Hippocampal formation (tissue), 2 donors: ENCODE measurements at regions not wholly inside any gene's neighbourhood (a gene's known extent, or its start where the extent isn't known, plus 50 kb on each side); places are given as distances from the start of the nearest gene placed in this dataset.
"Not testable (repeated sequence)": the region's sequence is repeated elsewhere in the genome, so short reads cannot be mapped to it uniquely, and the experiment has no call there.

Source experiments
- DNase-seq, 2 donors: peaks; one replicate each; lab custom pipeline; 2025; lab: John Stamatoyannopoulos, UW

DNA sequence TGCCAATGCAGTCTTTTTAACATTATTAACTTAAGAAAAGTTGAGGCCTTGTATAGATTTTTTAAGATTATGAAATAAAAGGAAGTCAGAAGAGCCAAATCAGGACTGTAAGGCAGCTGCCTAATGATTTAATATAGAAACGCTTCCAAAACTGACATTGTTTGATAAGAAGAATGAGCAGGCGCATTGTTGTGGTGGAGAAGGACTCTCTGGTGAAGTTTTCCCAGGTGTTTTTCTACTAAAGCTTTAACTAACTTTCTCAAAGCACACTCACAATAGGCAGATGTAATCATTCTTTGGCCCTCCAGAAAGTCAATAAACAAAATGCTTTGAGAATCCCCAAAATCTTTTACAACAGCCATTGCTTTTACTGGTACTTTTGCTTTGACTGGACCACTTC is 288.6 kb upstream of the FIGN start:
- DNase-seq, result no peak

DNA sequence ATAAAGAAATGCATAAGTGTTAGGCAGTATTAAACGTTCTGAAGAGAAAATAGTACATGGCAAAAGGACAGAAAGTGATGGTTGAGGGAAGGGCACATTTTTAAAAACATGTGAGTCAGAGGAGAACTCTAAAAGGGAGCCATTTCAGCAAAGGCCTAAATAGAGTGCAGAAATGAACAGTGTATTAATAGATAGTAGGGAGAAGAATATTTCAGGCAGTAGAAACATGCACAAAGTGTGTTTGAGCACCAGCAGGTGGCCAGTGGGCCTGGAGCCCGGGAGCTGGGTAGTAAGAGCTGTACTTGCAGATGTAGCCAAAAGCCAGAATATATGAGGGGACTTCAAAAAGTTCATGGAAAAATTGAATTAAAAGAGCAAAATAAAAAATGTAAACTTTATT is 288.1 kb upstream of the FIGN start:
- DNase-seq, result peak in 1 of 2 donors; percentile 24

DNA sequence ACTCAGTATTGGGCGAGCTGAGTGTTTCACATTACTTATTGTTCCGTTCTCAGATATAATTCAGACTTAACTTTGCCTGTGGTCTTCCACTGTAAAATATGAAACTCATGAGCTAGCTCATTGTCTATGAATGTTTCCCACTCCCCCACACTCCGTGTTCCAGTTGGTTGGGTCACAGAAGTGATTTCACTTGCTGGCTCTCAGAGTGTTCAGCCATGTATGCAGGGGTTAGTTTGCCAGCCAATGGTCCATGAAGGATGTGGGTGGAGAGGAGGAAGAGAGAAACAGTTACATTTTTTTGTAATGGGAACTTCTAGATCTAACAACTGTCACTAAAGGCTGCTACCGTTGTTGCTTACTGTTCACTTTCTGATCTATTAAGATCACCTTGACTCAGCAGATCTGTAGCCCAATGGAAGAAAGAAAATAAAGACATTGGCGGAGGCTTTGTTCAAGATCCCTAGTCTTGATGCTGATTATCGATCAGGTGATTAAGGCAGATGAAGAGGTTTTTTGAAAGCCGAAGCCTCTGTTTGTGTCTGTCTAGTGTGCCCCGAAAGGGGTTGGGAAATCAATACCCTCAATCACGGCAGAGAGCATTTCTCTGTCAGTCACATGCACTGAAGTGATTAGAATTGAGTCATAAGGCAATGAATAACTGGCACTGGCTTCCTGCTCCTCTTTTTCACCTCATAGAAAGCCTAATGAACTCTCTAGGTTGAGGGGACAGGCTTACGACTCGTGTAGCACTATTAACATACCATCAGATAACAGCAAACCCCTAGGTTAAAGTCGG is 279.7 kb upstream of the FIGN start:
- no peak for DNase-seq

DNA sequence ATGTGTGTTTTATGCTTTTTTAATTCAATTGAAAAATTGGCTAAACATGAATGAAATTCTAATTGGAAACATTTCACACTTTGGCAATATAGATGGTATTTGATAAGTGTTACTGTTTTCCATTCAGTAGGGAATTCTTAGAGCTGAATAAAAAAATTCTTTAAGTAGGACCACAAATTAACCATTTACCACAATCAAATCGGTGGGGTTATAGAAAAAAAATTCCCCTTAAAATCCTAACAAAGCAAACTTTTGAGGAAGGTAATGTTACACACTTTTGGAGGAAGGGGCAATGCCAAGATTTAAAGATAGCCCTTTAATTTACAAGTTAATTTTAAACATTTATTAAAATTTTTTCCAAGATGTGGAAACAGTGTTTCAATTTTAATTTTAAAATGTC is 279.0 kb upstream of the FIGN start:
- DNase-seq, result no peak

DNA sequence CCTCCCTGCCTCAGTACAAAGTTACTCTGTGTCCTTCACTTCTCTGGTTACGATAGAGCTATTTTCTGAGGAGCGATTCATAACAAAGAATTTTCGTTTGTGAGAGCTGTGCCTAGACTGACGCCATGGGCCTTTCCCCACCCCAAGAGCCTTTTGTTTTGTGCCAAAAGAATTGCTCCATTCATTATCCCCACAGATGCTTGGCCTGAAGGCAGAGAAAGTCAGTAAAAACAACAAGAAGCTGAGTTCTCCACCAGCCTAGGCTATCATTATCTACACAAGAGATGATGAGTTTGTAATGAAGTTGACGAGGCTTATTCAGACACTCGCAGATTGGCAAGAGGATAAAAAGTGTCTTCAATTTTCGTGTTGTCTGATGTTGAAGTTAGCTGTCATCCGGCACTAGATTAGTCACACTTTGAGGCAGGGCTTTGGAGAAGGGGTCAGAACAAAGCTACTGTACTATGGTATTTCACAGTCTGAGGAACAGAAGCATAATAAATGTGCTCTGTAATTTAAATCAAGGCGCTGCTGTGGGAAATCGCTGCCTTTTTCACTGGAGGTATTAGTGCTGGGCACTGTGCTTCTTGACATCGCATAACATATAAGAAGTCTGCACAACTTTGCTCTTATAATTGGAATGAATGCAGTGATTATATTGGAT is 278.4 kb upstream of the FIGN start:
- DNase-seq, result peak; percentile 74 to 94

DNA sequence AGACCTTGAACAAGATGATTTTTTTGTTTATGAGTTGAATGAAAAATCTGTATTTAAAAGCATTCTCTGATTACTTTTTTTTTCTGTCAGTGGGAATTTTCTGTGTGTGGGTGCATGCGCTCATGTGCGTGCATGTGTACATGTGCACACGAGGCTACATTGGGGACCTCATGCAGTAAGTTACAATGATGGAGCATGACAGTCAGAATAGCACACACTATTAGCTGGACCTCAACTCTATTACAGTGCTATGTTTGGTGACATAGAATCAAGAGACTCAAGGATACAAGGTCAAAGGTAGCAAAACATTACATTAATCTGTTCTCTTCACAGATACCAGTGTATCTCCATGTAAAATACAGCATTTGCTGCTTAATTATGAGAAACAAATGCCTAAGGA is 276.8 kb upstream of the FIGN start:
- no peak for DNase-seq

DNA sequence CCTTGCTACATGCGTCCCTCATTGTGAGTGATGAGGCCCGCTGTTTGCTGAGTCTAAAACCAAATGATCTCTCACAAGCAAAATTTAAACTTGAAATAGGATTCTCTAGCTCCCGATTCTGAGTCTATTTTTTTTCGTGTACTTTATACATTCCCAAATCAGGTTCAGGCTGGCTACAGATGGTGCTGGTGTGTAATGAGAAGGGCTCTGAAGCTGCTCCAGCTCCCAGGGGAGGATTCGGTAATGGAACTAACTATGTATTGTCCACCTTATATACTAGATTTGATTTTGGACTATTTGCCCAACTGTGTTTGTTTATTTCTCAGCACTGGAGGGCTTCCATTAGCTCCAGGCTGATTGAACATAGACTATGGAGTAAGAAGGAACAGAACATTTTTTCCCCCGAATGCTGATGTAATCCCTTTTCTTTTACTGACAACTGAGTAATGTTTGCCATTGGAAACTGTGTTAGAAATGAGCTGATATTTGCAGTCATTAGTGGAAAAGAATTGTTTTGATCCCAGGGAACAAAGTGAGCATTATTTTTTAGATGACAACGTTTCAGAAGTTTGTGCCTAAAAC is 274.0 kb upstream of the FIGN start:
- peak in 1 of 2 donors; percentile 86 for DNase-seq

DNA sequence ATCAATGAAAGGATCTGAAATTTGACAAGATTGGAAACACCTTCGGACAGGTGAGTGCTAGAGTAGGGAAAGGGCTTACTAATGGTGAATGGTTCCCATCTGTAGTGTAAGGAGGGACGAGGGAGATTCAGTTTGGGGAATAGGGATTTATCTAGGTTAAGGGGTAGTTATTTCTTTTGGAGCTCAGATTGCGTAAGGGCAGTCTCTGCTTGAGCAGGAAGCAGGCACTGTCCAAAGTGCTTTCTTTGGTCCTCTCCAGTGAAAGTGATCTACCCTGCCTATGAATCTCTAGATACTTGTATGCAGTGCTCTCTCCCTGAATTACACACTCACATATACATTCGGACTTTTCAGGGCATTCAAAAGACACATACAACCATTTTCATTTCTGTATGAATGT is 272.9 kb upstream of the FIGN start:
- no peak for DNase-seq

DNA sequence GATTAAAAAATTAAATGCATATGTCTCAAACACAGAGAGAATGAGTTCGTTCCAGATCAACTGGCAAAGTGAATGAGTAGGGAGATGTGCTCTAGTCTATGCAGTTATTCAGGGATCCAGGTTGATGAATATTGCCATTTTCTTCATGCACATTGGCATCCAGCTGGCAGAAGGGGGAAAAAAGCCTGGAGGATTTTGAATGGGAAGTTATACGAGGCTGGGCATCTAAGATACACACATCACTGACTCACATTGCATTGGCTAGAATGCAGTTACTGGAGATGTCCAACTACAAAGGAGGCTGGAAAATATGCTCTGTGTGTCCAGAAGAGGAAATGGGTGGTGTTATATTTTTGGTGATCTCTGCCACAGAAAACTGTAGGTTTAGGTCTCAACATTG is 270.9 kb upstream of the FIGN start:
- DNase-seq, result no peak

DNA sequence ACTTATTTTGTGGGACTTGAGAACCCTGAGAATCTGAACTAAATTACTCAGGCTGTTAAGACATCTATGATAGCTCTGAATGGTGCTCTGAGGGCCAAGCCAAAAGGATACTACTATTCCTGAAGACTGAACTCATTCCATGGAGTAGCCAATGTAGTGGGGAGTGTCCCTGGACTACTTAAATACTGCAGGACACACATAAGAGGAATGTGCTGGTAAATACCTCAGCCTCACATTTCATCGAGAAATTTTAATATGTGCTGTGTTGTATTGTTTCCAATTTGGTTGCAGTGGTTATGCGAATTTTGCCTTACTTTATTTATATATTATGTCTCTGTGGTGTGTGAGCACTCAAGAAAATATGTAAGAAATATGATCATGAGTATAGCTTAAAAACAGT is 264.4 kb upstream of the FIGN start:
- no peak for DNase-seq

DNA sequence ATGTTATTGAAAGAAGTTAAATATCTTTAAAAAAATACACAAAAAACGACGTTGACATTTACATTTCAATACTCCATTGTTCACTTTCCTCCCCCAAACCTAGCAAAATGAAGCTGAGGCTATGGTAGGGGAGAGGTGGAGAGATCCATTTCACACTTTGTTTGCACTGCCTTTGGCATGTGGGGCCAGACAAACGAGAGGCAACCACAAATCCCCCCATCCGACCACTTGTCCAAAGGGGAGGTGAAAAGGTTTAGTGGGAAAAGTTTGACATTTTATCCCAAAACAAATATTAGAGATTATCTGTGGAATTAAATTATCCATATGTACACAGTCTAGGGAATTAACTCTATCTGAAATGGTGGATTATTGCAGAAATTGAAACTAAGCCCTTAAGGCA is 261.7 kb upstream of the FIGN start:
- DNase-seq, result no peak

DNA sequence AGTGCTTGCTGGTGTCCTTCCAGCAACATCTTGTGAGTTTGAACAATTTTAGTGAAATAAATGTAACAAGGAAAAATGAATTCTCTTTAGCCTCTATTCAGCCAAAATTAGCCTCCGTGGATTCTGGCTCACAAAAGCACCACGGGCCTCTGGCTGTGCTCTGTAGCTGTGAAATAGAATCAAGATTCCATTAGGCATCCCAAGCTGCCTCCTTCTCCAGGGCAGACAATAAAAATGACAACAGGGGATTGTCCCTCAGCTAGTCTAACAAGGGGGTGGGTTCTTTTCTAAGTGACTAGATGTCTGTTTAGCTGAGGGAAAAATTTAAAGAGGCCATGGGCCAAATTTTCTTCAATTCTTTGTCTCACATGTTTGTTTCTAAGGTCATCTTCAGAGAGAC is 254.7 kb upstream of the FIGN start:
- DNase-seq, result no peak

DNA sequence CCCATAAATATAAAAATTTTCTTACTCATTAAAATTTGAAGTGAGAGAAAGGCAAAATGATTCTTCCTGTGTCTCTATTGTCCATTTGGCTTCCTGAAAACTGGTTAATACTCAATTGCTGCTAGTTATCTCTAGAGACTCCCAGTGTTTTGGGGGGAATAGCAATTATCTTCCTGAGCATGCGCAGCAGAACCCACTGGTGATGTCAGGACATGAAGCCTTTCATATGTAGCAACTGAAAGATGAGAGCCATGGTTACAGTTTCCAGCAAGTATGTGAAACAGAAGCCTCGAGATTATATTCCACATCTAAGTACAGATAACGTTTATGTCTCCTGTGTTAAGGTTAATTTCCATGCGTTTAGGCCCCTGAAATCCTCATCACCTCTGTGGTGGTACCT is 254.3 kb upstream of the FIGN start:
- no peak for DNase-seq

DNA sequence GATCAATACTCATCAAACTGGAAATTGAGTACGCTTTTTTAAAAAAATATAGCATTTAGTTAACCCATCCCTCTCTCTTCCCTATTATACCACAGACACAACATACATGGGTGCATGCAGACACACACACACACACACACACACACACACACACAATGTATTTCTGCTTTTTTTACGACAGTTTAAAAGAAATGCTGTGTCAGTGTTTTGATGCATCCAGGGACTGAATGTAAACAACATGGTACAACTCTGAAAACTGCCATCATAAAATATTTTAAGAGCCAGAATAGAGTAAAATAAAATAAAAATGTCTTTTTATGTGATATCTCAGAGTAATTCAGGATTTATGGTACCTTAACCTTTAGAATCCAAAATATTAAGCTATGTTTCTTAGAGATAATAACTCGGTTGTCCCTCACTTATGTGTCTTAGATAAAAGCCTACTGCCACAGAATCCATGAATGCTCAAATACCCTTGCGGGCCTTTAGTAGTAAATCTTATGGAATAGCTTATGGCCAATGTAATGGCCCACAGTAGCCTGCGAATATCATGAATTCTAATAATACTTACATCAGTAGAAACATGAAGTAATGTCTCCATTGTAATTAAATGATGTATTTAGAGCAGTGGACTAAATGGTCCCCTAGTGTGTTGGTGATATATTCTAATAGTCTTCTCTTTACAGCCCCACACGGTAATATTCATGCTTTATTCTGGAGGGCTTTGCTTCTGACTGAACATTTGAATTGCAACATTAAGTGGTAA is 251.6 kb upstream of the FIGN start:
- DNase-seq, result no peak

DNA sequence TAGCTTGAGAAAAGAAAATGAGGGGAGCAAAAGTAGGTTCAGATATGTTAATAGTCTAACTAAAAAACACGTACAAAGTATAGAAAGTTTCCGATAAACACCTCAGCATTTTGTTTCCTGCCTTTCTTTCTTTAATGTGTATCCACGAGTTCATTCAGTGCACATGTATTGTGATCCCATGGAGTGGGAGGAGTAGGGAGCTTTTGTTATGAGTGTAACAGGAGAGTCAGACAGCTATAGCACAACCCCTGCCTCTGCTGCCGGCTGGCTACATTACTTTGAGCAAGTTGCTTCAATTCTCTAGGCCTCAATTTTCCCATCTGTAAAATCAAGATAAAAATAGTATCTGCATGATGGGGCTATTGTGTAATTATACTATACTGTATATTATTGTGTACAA is 249.2 kb upstream of the FIGN start:
- DNase-seq, result no peak

DNA sequence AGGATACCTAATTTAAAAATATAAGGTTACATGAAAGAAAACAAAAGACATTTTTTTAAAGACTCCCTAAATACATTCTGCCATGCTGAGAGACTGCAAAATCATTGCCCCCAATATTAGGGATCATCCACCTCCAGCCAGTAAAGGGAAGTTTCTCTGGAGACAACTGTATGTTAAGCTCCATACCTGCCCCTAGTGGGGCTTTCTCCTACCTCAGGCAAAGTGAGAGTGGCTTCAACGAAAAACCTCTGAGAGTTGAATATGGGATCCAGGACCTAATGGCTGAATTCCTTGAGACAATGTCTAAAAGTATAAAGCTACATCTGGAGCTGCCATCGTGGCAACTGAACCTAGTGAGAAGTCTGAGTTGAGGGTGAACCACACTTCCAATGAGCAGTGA is 248.1 kb upstream of the FIGN start:
- DNase-seq, result no peak

DNA sequence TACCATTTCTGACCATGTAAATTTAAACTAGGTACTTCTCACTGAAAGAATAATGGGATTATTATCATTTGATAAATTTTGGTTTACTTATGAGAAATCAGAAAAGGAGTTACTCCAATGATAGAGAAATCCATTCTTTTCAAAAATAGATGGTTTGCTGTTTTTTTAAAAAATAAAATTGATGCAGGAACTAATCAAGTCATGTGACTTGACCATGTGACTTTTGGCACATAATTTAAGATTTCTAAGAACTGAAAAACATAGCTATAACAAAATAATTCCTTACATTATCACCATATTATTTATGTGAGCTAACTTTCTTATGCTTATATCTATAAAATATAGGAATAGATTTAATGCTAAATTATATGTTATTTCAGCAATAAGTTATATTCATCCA is 247.1 kb upstream of the FIGN start:
- DNase-seq, result no peak

DNA sequence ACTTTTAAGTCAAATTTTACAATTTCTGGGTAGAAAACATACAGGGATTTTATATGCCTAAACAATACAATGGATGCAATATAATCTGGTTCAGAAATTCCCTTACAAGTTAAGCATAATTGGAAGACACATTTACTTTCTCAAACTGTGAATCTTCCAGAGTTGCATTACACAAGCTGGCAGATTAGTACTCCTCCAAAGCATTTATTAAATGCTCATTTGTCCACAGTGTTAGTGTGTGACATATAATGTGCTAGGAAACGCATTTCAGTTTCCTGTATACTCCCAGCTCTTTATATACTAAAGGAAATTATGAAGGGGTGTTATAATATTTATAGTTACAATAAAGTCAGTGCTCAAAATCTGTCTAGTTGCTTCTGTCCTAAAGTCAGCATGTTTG is 239.0 kb upstream of the FIGN start:
- DNase-seq, result no peak

DNA sequence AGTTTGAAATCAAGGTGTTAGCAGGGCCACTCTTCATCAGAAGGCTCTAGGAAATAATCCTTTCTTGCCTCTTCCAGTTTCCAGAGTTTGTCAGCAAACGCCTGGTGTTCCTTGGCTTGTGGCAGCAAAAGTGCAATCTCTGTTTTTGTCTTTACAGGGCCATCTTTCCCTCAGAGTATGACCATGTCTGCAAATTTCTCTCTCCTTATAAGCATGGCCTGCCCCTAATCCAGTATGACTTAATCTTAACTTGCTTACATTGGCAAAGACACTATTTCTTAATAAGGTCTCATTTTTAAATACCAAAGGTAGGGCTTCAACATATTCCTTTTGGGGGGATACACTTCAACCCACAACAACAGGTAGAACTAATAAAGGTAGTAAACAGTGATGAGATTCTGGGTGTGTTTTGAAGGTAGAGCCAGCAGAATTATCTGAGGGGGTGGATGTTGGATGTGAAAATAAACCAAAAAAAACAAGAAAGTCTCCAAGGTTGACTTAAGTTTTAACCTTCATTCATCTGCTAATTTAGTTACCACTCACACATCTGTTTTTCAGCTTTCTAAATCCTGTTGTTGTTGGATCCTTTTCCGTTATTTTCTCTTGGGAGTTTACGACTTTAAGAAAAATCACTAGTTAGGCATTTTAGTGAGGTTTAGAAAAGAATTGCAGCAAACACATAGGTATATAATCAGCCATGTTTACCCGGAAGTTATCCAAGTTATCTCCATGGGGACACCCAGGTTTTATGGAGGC is 234.4 kb upstream of the FIGN start:
- no peak for DNase-seq

DNA sequence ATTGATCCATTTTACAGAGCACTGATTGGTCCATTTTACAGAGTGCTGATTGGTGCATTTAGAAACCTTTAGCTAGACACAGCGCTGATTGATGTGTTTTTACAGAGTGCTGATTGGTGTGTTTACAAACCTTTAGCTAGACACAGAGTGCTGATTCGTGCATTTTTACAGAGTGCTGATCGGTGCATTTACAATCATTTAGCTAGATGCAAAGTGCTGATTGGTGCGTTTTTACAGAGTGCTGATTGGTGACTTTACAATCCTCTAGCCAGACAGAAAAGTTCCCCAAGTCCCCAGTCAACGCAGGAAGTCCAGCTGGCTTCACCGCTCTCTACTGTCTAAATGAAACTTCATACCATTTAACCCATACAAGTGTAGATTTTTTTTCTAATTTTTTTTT is 228.5 kb upstream of the FIGN start:
- DNase-seq, result not testable (repeated sequence)

DNA sequence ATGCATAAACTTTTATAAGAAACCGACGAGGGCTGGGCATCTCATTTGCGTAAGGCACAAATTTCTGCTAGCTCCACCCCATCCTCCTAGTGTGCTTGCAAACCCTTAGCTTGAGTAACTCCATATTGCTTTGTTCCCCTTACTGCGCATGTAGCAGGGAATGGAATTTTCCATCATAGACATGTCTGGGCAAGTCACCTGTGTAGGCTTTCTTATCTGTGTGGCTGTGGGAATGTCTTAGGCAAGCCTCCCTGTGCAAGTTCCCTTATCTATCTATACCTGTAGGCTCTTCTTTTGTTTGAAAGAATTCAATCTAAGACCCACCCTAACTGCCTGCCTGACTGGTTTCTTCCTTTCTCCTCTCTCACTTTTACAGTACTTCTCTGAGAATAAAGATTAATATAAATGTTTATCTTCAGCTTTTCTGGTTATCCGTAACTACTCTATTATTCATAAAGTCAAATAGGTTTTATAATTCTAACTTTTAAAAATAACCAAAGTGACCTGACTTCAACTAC is 217.6 kb upstream of the FIGN start:
- no peak for DNase-seq

DNA sequence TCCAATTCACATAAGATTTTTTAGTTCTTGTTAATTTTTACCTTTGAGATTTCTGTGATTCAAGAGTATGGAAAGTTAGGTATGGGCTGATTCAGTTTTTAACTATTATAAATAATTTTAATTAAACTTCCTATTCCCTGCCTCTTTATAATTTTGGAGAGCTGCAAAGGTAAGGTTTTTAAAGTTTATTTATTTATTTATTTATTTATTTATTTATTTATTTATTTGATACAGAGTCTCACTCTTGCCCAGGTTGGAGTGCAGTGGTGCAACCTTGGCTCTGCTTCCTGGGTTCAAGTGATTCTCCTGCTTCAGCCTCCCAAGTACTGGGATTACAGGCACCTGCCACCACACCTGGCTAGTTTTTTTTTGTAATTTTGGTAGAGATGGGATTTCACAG is 215.5 kb upstream of the FIGN start:
- no peak for DNase-seq
